IPS DF 19.7 (cell line): ENCODE measurements at regions not wholly inside any gene's neighbourhood (a gene's known extent, or its start where the extent isn't known, plus 50 kb on each side); places are given as distances from the start of the nearest gene placed in this dataset.

Experiments
- DNase-seq: peaks from one replicate; pipeline ENCODE4 v3.0.0-alpha.2; 2013; ENCODE audit warnings: low read depth, low spot score

- DNase-seq = no peak
These were observed 57.7 kb upstream of the RHOBTB1 start for GRCh38 chr10:61001731-61002122.

DNA sequence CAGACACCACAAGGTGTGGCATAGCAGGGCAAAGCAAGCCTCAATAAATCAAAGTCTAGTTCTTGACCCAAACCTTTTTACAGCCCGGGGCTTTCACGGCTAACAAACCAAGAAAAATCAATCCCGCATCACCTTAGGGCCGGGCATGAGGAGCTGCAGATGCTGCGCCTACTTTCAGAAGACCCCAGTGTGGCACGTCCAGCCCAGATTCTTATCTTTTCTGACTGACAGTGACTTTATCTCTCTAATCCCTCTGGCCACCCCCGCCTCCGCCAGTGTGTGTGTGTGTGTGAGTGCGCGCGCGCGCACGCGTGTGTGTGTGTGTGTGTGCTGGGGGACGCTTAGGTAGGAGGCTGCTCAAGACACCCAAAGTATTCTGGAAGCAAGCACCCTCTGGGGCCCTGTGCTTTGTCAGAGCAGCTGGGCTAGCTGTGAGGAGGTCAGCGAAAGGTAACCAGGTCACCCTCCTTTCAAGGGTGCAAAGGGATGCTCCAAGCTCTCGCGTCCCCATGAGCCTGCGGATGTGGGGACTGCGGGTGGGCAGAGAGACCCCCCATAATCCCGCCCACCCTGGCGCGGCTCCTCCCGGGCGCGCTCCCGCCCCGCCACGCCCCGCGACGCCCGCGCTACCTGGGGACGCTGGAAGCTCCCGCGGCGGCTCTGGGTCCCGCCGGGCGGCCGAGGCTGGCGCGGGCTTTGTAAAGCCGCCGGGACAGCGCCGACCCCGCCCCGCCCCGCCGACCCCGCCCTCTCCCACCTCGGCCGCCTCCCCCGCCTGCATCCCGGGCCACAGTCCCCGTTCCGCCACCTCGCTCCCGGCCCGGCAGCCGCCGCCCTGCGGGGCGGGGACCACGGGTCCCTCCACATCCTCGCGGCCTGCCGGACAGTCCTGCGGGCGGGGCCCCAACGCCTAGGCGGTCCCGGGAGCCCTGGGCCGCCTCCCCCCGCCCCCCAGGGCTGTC lies 57.1 kb upstream of the RHOBTB1 start:
- no peak for DNase-seq

DNA sequence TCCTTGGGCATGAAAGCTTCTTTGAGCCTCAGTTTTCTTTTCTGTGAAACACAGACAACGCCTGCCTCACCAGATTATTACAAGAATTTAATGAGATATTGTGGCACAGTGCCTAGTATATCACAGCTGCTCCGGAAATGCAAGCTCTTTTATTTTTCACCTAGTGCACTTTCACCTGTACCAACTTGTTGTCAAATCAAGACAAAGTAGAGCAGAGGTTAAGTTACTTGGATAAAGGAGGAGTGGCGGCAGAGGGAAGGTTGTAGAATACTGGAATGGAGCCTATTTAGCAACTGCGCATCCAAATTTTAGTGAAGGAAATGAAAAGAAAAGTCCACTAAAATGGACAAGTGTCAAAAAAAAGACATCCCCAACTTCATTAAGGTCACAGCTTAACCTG lies 54.9 kb upstream of the RHOBTB1 start:
- no peak for DNase-seq

DNA sequence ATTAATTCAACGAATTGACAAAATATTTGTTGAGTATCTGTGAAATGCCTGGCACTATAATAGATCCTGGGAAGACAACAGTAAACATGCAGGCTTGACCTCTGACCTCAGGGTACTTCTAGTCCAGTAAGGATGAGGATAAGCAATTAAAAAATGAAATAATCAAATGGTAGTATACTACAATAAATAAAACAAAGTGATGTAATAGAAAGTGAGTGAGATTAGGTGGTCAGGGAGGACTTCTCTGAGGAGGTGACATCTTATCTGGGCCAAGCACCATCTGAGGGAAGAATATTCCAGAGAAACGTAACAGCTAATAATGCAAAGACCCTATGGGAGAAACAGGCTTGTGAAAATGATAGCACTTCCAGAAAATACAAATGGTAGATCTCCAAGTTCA lies 50.1 kb upstream of the RHOBTB1 start:
- DNase-seq = no peak
